GM19468 (cell line): ENCODE measurements at regions not wholly inside any gene's neighbourhood (a gene's known extent, or its start where the extent isn't known, plus 50 kb on each side); places are given as distances from the start of the nearest gene placed in this dataset.

Experiments
- ATAC-seq: cut with Tn5 transposase; IDR thresholded peaks from one replicate; pipeline ENCODE4 v1.9.1; 2021; ENCODE audit warnings: mild to moderate bottlenecking, moderate library complexity, moderate number of reproducible peaks; ENCODE audit not compliant: unreplicated experiment; ENCODE audit errors: extremely low read depth

GRCh38 chr2:191512874-191513273 is 165.1 kb upstream of the NABP1 start:
- ATAC-seq = no peak

- ATAC-seq = no peak
Observed at GRCh38 chr2:191514613-191515012, 163.3 kb upstream of the NABP1 start.

- no peak for ATAC-seq
Observed at GRCh38 chr2:191515551-191515950, 162.4 kb upstream of the NABP1 start.

- ATAC-seq = no peak
Observed at GRCh38 chr2:191516260-191516659, 161.7 kb upstream of the NABP1 start.

GRCh38 chr2:191521608-191522208 is 156.2 kb upstream of the NABP1 start:
- ATAC-seq = no peak

GRCh38 chr2:191522478-191523120 is 155.3 kb upstream of the NABP1 start:
- no peak for ATAC-seq

- ATAC-seq = no peak
Observed at GRCh38 chr2:191526091-191526490, 151.8 kb upstream of the NABP1 start.

GRCh38 chr2:191526536-191526935 is 151.4 kb upstream of the NABP1 start:
- no peak for ATAC-seq

- ATAC-seq = no peak
Observed at GRCh38 chr2:191526953-191527556, 150.9 kb upstream of the NABP1 start.

- no peak for ATAC-seq
Observed at GRCh38 chr2:191530618-191531017, 147.3 kb upstream of the NABP1 start.

GRCh38 chr2:191533693-191534180 is 144.2 kb upstream of the NABP1 start:
- ATAC-seq = no peak

GRCh38 chr2:191537921-191538320 is 140.0 kb upstream of the NABP1 start:
- ATAC-seq = no peak

GRCh38 chr2:191538334-191538903 is 139.5 kb upstream of the NABP1 start:
- ATAC-seq = no peak

- ATAC-seq = no peak
Observed at GRCh38 chr2:191539068-191539467, 138.9 kb upstream of the NABP1 start.

GRCh38 chr2:191540681-191541080 is 137.3 kb upstream of the NABP1 start:
- no peak for ATAC-seq

- no peak for ATAC-seq
Observed at GRCh38 chr2:191543708-191544107, 134.2 kb upstream of the NABP1 start.

GRCh38 chr2:191544461-191545062 is 133.4 kb upstream of the NABP1 start:
- ATAC-seq = no peak

GRCh38 chr2:191545361-191545760 is 132.6 kb upstream of the NABP1 start:
- ATAC-seq = no peak

- ATAC-seq = no peak
Observed at GRCh38 chr2:191552066-191552465, 125.9 kb upstream of the NABP1 start.

- ATAC-seq = no peak
Observed at GRCh38 chr2:191554240-191554639, 123.7 kb upstream of the NABP1 start.
